ENCODE measurements at regions not wholly inside any gene's neighbourhood (a gene's known extent, or its start where the extent isn't known, plus 50 kb on each side); places are given as distances from the start of the nearest gene placed in this dataset.

GRCh38 chr10:81472927-81473470 is 402.0 kb upstream of the NRG3 start (continued):
- TF ChIP-seq, protein P1, sequence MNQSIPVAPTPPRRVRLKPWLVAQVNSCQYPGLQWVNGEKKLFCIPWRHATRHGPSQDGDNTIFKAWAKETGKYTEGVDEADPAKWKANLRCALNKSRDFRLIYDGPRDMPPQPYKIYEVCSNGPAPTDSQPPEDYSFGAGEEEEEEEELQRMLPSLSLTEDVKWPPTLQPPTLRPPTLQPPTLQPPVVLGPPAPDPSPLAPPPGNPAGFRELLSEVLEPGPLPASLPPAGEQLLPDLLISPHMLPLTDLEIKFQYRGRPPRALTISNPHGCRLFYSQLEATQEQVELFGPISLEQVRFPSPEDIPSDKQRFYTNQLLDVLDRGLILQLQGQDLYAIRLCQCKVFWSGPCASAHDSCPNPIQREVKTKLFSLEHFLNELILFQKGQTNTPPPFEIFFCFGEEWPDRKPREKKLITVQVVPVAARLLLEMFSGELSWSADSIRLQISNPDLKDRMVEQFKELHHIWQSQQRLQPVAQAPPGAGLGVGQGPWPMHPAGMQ (IDR thresholded peaks at IDR 0.05; ENCODE audit: borderline replicate concordance) = no peak
- TF ChIP-seq SREBF2 (IDR thresholded peaks at IDR 0.05; ENCODE audit: low read length) = no peak
- TF ChIP-seq IKZF2 (IDR thresholded peaks at IDR 0.05) = no peak
- TF ChIP-seq NFIC (IDR thresholded peaks at IDR 0.05; ENCODE audit: low read depth, low read length) = no peak
- no peak for TF ChIP-seq BCL3 (IDR thresholded peaks at IDR 0.05; ENCODE audit: borderline replicate concordance, insufficient read depth, low read depth, low read length, poor library complexity, severe bottlenecking)
- no peak for TF ChIP-seq RFX5 (IDR thresholded peaks at IDR 0.05; ENCODE audit: low read depth, low read length)

GRCh38 chr10:81473755-81474154 is 401.2 kb upstream of the NRG3 start:
- no peak overlapping the region for H3K27ac ChIP-seq (ENCODE audit: control insufficient read depth, insufficient read depth)
- no TSS peak for BruUV-seq (replicated peaks)
- H3K36me3 ChIP-seq (ENCODE audit: control insufficient read depth in 2 of 2, insufficient read depth in 2 of 2, low read length in 1 of 2) = no peaks in the 10 kb centered on the region
- DNase-seq (ENCODE audit: low read depth, low spot score) = no peak
- POLR2A ChIA-PET = no interaction called here
- no peak for ATAC-seq
- no peak overlapping the region for H2AFZ ChIP-seq (ENCODE audit: control insufficient read depth, low read depth, low read length)
- intact Hi-C loops (cut with micrococcal nuclease; ENCODE audit: unreplicated experiment) = no loop called here
- H3K27me3 ChIP-seq (replicated peaks in 1 of 2; ENCODE audit: control insufficient read depth in 2 of 2, insufficient read depth in 2 of 2, low read length in 1 of 2) = no peaks in the 10 kb centered on the region
- no peak overlapping the region for H3K9ac ChIP-seq (ENCODE audit: control insufficient read depth, insufficient read depth, low read length)
- CTCF ChIA-PET = no interaction called here
- H3K9me3 ChIP-seq (replicated peaks; ENCODE audit: control insufficient read depth, insufficient read depth, low read length) = no peaks in the 10 kb centered on the region; the same call in 2 of the 3 replicates
- SMC1A ChIA-PET (ENCODE audit: uncharacterized antibody, unreplicated experiment) = no interaction called here
- in situ Hi-C loops (cut with MboI) = no loop called here
- H3K4me1 ChIP-seq (ENCODE audit: control insufficient read depth, insufficient read depth, low read length) = no peaks in the 10 kb centered on the region
- H3K4me3 ChIP-seq = no peak overlapping the region
- H3K4me2 ChIP-seq (ENCODE audit: control insufficient read depth, insufficient read depth) = no peak overlapping the region
- TF ChIP-seq, protein P2, sequence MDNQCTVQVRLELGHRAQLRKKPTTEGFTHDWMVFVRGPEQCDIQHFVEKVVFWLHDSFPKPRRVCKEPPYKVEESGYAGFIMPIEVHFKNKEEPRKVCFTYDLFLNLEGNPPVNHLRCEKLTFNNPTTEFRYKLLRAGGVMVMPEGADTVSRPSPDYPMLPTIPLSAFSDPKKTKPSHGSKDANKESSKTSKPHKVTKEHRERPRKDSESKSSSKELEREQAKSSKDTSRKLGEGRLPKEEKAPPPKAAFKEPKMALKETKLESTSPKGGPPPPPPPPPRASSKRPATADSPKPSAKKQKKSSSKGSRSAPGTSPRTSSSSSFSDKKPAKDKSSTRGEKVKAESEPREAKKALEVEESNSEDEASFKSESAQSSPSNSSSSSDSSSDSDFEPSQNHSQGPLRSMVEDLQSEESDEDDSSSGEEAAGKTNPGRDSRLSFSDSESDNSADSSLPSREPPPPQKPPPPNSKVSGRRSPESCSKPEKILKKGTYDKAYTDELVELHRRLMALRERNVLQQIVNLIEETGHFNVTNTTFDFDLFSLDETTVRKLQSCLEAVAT (IDR thresholded peaks at IDR 0.05) = no peak
- no peaks in the 10 kb centered on the region for H3K79me2 ChIP-seq (ENCODE audit: control insufficient read depth, insufficient read depth, low read length)
- WGBS (ENCODE audit: insufficient coverage, insufficient replicate concordance, low lambda C conversion rate, missing lambda C conversion rate) = 31% methylated on average over 4 of the region's 4 CpGs
- no peak for FAIRE-seq
- RAD21 ChIA-PET (ENCODE audit: unreplicated experiment) = no interaction called here
- no peaks in the 10 kb centered on the region for H4K20me1 ChIP-seq (ENCODE audit: control insufficient read depth, insufficient read depth)
